ENCODE measurements at regions not wholly inside any gene's neighbourhood (a gene's known extent, or its start where the extent isn't known, plus 50 kb on each side); places are given as distances from the start of the nearest gene placed in this dataset.
"Not testable (repeated sequence)": the region's sequence is repeated elsewhere in the genome, so short reads cannot be mapped to it uniquely, and the experiment has no call there.

DNA sequence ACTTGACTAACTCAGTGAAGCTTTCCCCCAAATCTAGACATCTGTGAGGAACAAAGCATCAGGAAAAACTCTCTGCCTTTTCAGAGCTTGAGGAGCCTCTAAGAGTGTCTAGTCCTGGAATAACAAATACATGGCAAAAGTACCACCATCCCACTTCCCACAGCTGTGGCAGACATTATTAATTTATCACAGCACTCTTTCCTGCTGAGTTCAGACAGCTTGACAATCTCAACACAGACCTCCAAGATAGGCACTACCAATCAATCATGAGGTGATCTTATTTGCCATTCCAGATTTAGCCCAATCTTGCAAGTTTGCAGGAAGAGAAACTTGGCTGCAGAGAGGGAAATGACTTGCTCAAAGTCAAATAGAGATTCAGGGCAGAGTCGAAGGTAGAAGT lies 202.8 kb downstream of the MN1 start:
- DNase-seq (ENCODE audit: low read depth) = no peak

DNA sequence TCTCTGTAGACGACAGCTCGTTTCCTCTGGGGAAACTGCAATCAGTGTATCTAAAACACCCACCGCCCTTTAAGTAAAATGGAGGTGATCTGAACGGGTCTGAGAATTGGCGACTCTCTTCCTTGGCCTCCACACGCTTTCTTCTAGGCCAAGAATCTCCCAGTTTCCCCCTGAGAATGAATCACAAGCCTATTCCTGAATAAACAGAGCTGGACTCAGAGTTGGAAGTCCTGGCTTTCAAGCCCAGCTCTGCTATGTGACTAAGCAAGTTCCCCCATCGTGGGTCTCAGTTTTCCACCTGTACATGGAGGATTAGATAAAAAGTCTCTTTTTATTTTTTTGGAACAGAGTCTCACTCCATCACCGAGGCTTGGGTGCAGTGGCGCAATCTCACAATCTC lies 200.4 kb downstream of the MN1 start:
- DNase-seq (ENCODE audit: low read depth) = no peak

DNA sequence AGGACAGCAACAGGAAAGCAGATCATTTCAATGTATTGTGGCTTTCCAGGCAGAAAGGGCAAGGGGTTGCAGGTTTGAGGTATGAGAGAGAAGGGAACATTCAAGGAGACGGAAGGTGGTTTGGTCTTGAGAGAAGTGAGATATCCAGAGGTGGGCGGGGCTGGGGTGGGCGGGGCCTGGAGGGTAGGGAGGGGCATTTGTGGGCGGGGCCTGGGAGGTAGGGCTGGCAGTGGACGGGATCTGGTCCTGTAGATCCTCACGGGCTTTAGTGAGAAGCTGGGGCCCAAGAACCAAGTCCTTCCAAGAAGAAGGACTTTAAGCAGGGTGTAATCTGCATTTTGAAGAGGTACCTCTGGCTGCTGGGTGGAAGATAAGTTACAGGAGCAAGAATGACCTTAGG lies 199.2 kb downstream of the MN1 start:
- DNase-seq (ENCODE audit: low read depth) = no peak

DNA sequence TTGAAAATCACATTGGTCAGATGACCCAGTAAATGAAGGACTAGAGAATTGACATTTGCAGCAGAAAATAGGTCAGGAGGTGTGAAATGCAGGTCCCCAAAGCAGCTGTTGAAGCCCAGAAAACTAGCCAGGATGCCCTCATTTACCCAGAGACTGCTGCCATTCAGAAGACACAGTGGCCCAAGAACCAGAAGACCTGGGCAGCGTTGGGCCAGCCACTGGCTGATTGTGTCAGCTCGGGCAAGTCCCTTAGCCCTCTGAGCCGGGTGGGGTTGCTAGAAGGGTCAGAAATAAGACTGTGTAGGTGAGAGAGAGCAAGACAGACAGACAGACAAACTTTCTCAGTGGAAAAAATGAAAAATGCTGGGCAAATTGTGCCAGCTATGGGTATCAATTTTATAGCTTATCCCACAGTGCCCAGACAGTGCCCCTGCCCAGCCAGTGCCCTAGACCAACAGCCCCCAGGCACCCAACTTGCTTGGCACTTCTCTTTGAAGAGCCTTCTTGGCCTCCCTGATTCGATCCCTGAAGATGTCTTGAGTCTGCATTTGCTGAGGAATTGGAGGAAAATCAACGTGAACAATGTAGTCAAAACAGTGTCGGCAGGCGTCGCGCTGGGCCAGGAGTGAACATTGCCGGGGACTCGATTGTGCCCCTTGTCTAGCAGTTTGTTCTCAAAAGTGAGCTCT lies 198.3 kb downstream of the MN1 start:
- DNase-seq (ENCODE audit: low read depth) = no peak

DNA sequence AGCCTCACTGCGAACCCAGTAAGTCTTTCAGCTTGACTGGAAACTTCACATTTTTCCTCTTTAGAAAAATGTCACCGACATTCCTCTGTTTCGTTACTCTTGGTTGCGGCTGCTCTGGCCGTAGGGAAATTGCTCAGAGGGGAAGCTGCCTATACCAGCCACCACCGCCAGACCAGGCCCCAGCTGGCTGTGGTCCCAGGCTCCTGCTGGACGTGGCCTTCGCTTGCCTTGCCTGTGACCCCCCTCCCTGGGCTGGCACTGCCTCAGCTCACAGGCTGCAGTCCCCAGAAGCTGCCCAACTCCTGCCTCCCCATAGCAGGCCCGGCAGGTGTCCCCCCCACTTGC lies 197.8 kb downstream of the MN1 start:
- no peak for DNase-seq (ENCODE audit: low read depth)

DNA sequence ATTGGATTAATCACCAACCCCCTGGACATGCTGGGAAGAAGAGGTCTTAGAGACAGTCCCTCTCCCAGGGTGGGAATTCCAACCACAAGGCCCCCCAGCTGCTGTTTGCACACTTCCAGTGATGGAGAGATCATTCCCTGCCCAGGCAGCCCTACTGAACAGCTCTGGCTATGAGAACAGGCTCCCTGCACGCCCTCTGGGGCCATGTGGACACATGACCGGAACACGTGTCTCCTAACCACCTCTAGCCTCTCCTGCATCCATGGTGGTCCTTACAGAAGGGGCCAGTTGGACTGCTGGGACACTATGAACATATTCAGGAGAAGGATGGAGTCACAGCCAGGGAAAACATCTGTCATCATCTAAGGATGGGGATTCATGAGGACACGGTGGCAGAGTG lies 196.2 kb downstream of the MN1 start:
- no peak for DNase-seq (ENCODE audit: low read depth)

DNA sequence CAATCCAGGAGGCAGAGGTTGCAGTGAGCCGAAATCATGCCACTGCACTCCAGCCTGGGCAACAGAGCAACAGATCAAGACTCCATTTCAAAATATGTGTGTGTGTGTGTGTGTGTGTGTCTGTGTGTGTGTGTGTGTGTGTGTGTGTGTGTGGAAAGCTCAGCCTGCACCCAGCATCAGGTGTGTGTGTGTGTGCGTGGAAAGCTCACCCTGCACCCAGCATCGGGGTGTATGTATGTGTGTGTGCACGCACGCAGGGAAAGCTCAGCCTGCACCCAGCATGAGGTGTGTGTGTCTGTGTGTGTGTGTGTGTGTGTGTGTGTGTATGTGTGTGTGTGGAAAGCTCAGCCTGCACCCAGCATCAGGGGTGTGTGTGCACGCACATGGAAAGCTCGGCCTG lies 193.8 kb downstream of the MN1 start:
- not testable (repeated sequence) for DNase-seq (ENCODE audit: low read depth)

DNA sequence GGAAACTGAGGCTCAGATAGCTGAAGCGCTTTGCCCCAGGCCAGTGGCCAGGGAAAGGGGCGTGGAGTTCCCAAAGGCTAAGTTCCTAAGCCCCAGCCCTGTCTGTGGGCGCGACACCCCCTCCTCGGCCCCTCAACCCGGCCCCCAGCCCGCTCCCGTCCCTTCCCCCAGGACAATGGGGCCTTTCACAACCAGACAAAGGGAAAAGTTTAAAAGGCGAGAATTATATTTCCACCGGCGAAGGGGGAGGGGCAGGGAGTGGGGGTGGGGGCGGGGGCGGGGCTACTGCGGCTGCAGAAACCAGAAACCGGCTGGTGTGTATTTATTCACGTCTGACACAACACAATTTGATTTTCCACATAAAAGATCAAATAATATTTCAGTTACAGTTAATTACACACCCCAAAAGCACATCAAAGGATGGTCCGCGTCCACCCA lies 192.1 kb downstream of the MN1 start:
- DNase-seq (ENCODE audit: low read depth) = no peak

DNA sequence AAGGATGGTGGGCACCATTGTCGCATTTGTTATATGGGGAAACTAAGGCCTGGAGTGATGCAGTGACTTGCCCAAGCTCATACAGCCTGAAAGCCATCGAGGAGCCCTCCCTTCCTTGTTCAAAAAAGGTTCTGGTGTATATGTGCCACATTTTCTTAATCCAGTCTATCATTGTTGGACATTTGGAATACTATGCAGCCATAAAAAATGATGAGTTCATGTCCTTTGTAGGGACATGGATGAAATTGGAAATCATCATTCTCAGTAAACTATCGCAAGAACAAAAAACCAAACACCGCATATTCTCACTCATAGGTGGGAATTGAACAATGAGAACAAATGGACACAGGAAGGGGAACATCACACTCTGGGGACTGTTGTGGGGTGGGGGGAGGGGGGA lies 191.4 kb downstream of the MN1 start:
- DNase-seq (ENCODE audit: low read depth) = not testable (repeated sequence)

DNA sequence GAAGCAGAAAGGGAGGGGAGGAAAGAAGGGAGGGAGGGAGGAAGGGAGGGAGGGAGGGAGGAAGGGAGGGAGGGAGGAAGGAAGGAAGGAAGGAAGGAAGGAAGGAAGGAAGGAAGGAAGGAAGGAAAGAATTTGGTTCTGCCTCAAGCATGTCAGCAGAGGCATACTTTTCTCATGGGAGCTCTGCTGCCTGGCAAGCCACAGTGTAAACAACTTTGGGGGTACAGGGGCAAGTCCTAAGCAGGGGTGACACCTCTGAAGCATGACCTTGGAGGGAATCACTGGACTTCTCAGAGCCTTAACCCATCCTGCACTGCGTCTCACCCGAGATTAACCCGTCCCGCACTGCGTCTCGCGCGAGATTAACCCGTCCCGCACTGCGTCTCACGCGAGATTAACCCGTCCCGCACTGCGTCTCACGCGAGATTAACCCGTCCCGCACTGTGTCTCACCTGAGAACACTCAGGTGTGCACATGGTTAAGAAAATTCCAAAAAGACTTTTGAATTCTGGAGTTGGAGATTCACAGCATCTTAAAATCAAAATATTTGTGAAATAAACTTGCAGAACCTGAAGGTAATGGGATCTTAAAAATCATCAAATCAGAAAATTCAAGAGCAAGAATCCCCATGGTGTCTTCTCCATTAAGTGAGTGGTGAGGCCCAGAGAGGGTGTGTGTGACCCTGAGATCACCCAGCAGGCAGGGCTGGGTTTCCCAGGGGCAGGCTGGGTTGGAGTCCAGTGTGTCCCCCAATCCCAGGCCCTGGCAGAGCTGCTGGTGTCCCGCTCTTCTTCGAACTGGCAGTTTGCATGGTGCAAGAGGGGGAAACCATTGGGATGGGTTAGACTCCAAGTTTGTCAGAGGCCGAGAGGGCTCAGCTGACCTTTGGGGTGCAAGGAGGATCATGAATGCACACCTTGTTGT lies 190.4 kb downstream of the MN1 start:
- DNase-seq (ENCODE audit: low read depth) = no peak

DNA sequence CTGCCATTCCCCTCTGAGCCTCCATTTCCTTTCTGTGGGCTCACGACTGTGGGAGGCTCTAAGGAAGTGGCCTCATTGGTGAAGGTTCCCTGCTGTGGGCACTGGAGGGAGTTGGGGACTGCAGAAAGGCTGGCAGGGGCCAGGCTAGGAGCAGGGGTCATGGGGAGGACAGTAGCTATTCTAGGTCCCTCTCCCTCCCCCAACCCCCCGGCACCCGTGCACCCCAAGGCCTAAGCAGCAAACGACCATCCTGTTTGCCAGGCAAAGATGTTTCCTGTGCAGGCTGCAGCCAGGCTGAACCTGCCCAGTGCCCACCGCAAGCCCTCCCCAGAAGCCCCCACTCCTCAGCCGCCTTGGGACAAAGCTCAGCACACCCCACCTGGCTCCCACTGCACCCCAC lies 189.4 kb downstream of the MN1 start:
- no peak for DNase-seq (ENCODE audit: low read depth)

DNA sequence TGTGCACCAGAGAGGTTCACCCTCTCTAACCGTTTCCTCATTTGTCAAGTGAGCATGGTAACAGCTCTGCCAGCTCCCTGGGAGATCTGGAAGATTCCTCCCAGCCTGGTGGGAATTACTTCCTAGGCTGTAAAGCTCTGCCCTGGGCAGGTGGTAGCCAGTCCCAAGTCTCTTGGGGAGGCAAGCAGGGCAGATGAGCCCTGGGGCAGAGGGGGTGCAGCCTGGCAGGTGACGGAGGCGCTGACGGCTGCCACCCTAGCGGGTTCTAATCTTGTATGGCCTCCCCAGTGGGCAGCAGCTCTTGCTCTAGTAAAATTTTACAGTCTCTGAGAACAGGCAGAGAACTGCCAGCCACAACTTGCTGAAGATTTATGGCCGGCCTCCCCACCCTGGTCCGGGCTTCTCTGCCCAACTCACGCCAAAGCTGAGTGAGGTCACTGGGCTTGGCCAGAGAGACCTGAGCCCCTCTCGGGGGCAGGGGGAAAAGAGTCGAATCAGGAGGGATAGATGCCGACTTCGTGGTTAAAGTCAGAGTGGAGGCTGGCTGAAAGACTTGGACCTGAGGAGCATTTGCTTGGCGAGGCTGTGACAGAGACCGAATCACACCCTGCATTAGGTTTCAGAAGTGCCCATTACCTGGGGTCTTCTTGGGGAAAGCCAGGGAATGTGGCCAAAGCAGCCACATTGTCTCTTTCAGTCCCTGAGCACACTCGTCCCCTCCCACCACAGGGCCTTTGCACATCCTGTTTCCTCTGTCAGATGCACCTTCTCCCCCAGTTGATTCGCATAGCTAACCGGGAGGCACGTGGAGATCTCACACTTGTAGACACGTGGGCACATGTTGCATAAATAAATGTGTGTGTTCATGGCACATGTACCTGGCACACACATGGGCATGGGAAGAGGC lies 188.2 kb downstream of the MN1 start:
- no peak for DNase-seq (ENCODE audit: low read depth)

DNA sequence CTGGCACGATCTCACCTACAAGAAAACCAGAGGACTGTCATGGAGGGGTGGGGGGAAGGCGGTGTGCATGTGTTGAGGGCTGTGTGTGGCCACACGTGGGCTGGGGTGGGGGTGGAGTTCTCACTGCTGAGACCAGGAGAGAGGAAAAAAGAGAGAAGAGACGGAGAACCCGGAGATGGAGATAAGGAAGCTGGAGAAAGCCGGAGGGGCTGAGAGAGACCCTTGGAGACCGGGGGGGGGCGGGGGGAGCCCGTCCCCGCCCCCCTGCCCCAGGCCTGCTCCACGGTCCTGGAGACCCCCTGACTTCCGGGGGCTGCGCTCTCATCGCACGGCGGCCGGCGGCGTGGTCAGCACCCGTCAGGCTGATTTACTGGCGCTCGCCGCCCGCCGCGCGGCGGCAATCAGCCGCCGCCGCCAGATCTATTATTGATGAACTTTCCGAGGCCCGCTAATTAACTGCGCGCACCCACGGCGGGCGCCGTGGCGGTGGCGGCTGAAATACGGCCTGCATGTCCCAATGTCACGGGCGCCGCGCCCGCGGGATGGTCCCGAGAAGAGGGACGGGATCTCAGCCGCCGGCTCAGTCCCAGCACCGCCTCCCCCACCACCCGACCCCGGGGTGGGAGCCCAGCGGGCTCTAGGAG lies 187.4 kb downstream of the MN1 start:
- DNase-seq (ENCODE audit: low read depth) = no peak

DNA sequence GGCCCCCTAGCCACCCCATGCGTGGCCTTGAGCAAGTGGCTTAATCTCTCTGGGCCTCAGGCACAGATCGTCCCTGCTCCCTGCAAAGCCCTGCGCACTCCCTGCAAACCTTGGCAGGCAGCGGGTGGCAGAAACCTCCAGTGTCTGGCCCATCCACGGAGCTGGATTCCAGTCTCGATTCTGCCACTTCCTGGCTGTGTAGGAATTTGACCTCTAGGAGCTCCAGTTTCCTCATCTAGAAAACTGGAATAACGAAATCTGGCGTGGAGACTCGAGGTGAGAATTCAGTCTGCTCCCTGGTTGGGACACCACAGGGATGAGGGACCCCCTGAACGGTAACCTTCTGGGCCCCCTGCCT lies 186.9 kb downstream of the MN1 start:
- no peak for DNase-seq (ENCODE audit: low read depth)

DNA sequence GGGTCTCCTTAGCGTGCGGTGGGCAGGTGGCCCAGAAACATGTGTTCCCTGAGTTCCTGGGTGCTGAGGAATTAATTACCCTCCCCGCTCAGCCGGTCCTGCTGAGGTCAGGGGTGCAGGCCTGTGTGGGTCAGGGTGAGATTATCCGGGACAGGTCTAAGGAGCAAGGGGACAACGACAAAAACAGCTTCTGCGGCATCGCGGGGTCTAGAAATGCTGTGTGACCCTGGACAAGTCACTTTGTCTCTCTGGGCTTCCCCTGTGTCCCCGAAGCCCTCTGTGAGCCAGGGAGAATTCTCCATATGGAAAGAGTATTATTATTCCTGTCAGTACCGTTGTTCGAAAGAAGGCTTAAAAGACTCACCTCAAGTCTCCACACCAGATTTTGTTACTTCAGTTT lies 186.1 kb downstream of the MN1 start:
- DNase-seq (ENCODE audit: low read depth) = no peak

DNA sequence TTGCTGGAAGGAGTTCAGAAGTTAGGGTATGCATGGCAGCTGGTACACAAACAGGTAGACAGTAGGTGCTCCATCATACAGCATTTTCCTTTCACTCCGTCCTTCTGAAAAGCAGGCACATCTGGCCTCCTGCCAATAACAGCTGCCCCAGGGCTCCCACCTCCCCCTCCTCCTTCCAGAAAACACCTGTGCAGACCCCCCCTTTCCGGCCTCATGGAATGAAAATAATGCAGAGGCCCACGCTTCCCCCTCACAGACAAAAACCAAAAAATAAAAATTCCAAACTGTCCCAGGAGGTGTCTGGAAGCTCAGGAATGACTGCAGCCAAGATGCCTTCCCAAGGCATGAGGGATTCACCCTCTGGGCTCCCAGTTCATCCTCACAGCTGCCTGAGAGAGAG lies 185.5 kb downstream of the MN1 start:
- DNase-seq (ENCODE audit: low read depth) = no peak

DNA sequence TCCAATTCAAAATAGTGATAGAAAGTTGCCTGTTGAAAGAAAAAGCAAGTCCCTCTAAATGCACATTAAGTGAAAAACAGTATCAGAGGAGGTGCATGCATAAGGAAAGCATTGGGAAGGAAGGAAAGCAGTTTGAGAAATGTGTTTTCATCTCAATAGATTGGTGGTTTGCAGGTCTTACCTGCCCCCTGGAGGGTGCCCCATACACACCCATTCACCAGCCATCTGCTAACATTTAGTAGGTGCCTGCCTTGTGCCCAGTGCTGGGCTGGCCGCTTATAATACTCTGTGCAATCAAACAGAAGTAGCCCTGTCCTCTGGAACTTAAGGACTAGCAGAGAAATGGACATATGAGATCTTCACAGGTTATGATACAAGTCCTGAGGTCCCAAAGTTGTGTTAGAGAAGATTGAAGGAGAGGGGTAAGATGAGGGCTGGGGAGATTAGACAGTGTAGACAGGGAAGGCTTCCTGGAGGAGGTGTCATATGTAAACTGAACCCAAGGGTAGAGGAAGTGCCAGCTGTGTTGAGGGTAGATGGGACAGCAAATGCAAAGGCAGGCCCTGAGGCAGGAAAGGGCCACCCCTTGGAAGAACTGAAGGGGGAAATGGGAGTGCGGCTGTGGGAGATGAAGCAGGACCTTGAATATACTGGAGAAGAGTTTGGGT lies 184.2 kb downstream of the MN1 start:
- DNase-seq (ENCODE audit: low read depth) = no peak

DNA sequence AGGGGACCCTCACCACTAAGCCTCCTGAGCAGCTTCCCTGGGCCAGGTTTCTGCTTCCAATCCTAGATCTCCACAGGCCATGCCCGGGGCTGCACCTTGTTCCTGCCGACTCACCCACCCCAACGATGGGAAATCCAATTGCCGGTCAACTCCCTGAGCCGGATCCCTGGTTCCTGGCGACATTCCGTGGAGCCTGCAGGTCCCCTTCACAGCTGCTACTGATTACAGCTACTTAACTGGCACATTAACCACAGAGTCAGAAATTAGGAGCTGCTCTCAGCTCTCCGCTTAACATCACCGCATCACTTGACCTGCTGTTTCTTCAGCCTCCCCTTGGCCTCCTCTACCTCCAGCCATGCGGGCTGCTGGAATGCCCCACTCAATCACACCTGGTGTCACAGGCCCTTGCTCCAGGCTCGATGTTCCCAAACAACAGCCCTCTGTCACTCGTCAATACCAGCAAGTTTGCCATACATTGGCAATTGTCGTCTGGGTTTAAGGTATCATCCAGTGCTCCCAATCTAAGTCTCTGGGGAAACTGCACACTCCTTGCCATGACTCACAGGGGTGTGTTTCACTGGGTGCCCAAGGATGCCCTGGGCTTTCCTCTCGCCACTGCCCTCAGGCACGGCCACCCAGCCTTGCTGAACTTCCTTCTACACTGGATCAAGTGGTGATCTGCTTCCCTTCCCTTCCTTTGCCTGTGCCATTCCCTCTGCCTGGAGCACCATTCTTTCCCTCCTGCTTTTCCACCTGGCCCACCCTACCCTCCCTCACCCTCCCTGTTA lies 181.0 kb downstream of the MN1 start:
- no peak for DNase-seq (ENCODE audit: low read depth)

DNA sequence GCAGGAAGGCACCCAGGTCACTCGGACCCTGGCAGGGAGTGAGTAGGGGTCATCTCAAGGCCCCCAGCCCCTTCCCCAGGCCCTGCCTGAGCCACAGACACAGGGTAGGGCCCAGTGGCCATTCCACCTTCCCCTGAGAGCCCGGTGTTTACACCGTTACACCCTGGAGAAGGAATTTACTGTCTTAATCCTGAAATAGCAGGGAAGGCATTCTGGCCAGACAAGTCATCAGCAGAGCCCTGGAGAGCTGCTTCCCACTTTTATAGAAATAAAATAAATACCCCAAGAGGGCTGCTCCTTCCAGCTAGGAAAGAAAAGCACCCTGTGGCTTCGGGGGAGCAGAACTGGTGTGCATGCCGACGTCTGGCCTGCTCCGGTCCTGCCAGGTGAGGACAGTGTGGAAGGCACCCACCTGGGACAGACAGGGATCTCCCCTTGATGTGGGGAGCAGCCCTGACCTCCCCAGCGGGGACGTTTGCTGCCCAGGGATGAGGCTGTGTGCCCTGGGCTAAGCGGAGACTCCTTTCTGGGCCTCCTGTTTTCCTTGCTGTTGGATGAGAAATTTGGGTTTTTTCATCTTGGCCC lies 180.0 kb downstream of the MN1 start:
- DNase-seq (ENCODE audit: low read depth) = no peak

DNA sequence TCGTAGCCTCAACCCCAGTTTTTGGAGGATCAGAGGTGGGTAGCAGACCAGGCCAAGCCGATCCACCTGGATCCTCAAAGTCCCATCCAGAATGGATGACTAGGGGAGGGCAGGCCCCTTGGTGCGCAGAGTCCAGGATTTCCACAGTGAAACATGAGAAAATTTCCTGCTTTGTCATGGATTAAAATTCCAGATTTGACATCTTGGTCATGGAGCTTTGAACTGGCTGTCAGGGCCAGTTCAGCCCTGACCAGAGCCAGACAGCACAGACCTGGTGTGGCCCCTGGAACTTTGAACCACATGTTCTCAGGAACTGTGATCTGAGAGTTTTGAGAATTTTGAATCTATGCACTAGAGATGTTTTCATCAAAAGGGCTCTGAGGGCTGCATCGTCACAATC lies 177.5 kb downstream of the MN1 start:
- no peak for DNase-seq (ENCODE audit: low read depth)

Measured in fibroblast of the conjunctiva (primary cell).